ENCODE measurements at regions not wholly inside any gene's neighbourhood (a gene's known extent, or its start where the extent isn't known, plus 50 kb on each side); places are given as distances from the start of the nearest gene placed in this dataset.
A peak's percentile ranks its signal among the peaks of the same experiment; 100 is the strongest.
"Not testable (repeated sequence)": the region's sequence is repeated elsewhere in the genome, so short reads cannot be mapped to it uniquely, and the experiment has no call there.

GRCh38 chr11:8768625-8769333 lies 86.2 kb downstream of the RPL27A start:
- H3K36me3 ChIP-seq (ENCODE audit: control insufficient read depth in 5 of 5, insufficient read depth in 5 of 5, low read length in 5 of 5) = no peaks in the 10 kb centered on the region
- H3K4me1 ChIP-seq (ENCODE audit: control insufficient read depth in 5 of 5, insufficient read depth in 5 of 5, low read length in 5 of 5) = peaks cover 0 to 3% (median 0%) of the 10 kb centered on the region in 5 donors
- H3K27ac ChIP-seq (ENCODE audit: low read depth, low read length) = no peak overlapping the region
- H3K9me3 ChIP-seq (ENCODE audit: control insufficient read depth in 5 of 5, low read length in 5 of 5) = no peaks in the 10 kb centered on the region
- no peak overlapping the region for H3K9ac ChIP-seq (ENCODE audit: low read length in 5 of 5)
- no peak overlapping the region for H3K4me3 ChIP-seq (ENCODE audit: low read depth in 1 of 5, low read length in 5 of 5)
- no peaks in the 10 kb centered on the region for H3K27me3 ChIP-seq (ENCODE audit: control insufficient read depth in 5 of 5, insufficient read depth in 4 of 5, low read length in 5 of 5)

- H3K9ac ChIP-seq (ENCODE audit: low read length in 5 of 5) = no peak overlapping the region
- H3K9me3 ChIP-seq (ENCODE audit: control insufficient read depth in 5 of 5, low read length in 5 of 5) = no peaks in the 10 kb centered on the region
- no peak overlapping the region for H3K4me3 ChIP-seq (ENCODE audit: low read depth in 1 of 5, low read length in 5 of 5)
- H3K4me1 ChIP-seq (ENCODE audit: control insufficient read depth in 5 of 5, insufficient read depth in 5 of 5, low read length in 5 of 5) = peaks cover 0 to 10% (median 3%) of the 10 kb centered on the region in 5 donors
- no peaks in the 10 kb centered on the region for H3K36me3 ChIP-seq (ENCODE audit: control insufficient read depth in 5 of 5, insufficient read depth in 5 of 5, low read length in 5 of 5)
- H3K27ac ChIP-seq (ENCODE audit: low read depth, low read length) = no peak overlapping the region
- H3K27me3 ChIP-seq (ENCODE audit: control insufficient read depth in 5 of 5, insufficient read depth in 4 of 5, low read length in 5 of 5) = no peaks in the 10 kb centered on the region
Observed at GRCh38 chr11:8772571-8773519, 90.3 kb downstream of the RPL27A start.

GRCh38 chr11:8773916-8774539 lies 91.4 kb downstream of the RPL27A start:
- no peak overlapping the region for H3K9ac ChIP-seq (ENCODE audit: low read length in 5 of 5)
- no peaks in the 10 kb centered on the region for H3K27me3 ChIP-seq (ENCODE audit: control insufficient read depth in 5 of 5, insufficient read depth in 4 of 5, low read length in 5 of 5)
- H3K4me1 ChIP-seq (ENCODE audit: control insufficient read depth in 5 of 5, insufficient read depth in 5 of 5, low read length in 5 of 5) = peaks cover 1 to 21% (median 11%) of the 10 kb centered on the region in 5 donors
- H3K9me3 ChIP-seq (ENCODE audit: control insufficient read depth in 5 of 5, low read length in 5 of 5) = no peaks in the 10 kb centered on the region
- H3K36me3 ChIP-seq (ENCODE audit: control insufficient read depth in 5 of 5, insufficient read depth in 5 of 5, low read length in 5 of 5) = no peaks in the 10 kb centered on the region
- no peak overlapping the region for H3K27ac ChIP-seq (ENCODE audit: low read depth, low read length)
- H3K4me3 ChIP-seq (ENCODE audit: low read depth in 1 of 5, low read length in 5 of 5) = no peak overlapping the region

GRCh38 chr11:8774916-8775315 lies 92.3 kb downstream of the RPL27A start:
- H3K9ac ChIP-seq (ENCODE audit: low read length in 5 of 5); H3K27ac ChIP-seq (ENCODE audit: low read depth, low read length); H3K27me3 ChIP-seq (ENCODE audit: control insufficient read depth in 5 of 5, insufficient read depth in 4 of 5, low read length in 5 of 5); H3K4me3 ChIP-seq (ENCODE audit: low read depth in 1 of 5, low read length in 5 of 5); H3K36me3 ChIP-seq (ENCODE audit: control insufficient read depth in 5 of 5, insufficient read depth in 5 of 5, low read length in 5 of 5); H3K9me3 ChIP-seq (ENCODE audit: control insufficient read depth in 5 of 5, low read length in 5 of 5): not testable (repeated sequence)
- peaks cover 1 to 22% (median 13%) of the 10 kb centered on the region in 5 donors for H3K4me1 ChIP-seq (ENCODE audit: control insufficient read depth in 5 of 5, insufficient read depth in 5 of 5, low read length in 5 of 5)

- Histone ChIP-seq H3K4me3 (ENCODE audit: low read depth in 1 of 5, low read length in 5 of 5) (no peak overlapping the region), H3K27me3 (ENCODE audit: control insufficient read depth in 5 of 5, insufficient read depth in 4 of 5, low read length in 5 of 5) (no peaks in the 10 kb centered on the region), H3K9ac (ENCODE audit: low read length in 5 of 5) (no peak overlapping the region), H3K4me1 (ENCODE audit: control insufficient read depth in 5 of 5, insufficient read depth in 5 of 5, low read length in 5 of 5) (peaks cover 1 to 22% (median 13%) of the 10 kb centered on the region in 5 donors), H3K27ac (ENCODE audit: low read depth, low read length) (no peak overlapping the region), H3K9me3 (ENCODE audit: control insufficient read depth in 5 of 5, low read length in 5 of 5) (no peaks in the 10 kb centered on the region), H3K36me3 (ENCODE audit: control insufficient read depth in 5 of 5, insufficient read depth in 5 of 5, low read length in 5 of 5) (peaks cover 0 to 2% (median 0%) of the 10 kb centered on the region in 5 donors)
Observed at GRCh38 chr11:8775332-8775731, 92.7 kb downstream of the RPL27A start.

- no peak overlapping the region for H3K9ac ChIP-seq (ENCODE audit: low read length in 5 of 5)
- H3K4me1 ChIP-seq (ENCODE audit: control insufficient read depth in 5 of 5, insufficient read depth in 5 of 5, low read length in 5 of 5) = peaks cover 1 to 22% (median 13%) of the 10 kb centered on the region in 5 donors
- H3K27ac ChIP-seq (ENCODE audit: low read depth, low read length) = no peak overlapping the region
Observed at GRCh38 chr11:8775734-8776133, 93.1 kb downstream of the RPL27A start.

GRCh38 chr11:8776209-8776608 lies 93.6 kb downstream of the RPL27A start:
- H3K27ac ChIP-seq (ENCODE audit: low read depth, low read length) = no peak overlapping the region
- H3K9me3 ChIP-seq (ENCODE audit: control insufficient read depth in 5 of 5, low read length in 5 of 5) = no peaks in the 10 kb centered on the region
- H3K36me3 ChIP-seq (ENCODE audit: control insufficient read depth in 5 of 5, insufficient read depth in 5 of 5, low read length in 5 of 5) = peaks cover 0 to 2% (median 0%) of the 10 kb centered on the region in 5 donors
- peaks cover 1 to 22% (median 13%) of the 10 kb centered on the region in 5 donors for H3K4me1 ChIP-seq (ENCODE audit: control insufficient read depth in 5 of 5, insufficient read depth in 5 of 5, low read length in 5 of 5)
- no peaks in the 10 kb centered on the region for H3K27me3 ChIP-seq (ENCODE audit: control insufficient read depth in 5 of 5, insufficient read depth in 4 of 5, low read length in 5 of 5)
- H3K4me3 ChIP-seq (ENCODE audit: low read depth in 1 of 5, low read length in 5 of 5) = no peak overlapping the region
- H3K9ac ChIP-seq (ENCODE audit: low read length in 5 of 5) = no peak overlapping the region

More at GRCh38 chr11:8775734-8776133, 93.1 kb downstream of the RPL27A start:
- no peaks in the 10 kb centered on the region for H3K9me3 ChIP-seq (ENCODE audit: control insufficient read depth in 5 of 5, low read length in 5 of 5)
- no peak overlapping the region for H3K4me3 ChIP-seq (ENCODE audit: low read depth in 1 of 5, low read length in 5 of 5)
- H3K36me3 ChIP-seq (ENCODE audit: control insufficient read depth in 5 of 5, insufficient read depth in 5 of 5, low read length in 5 of 5) = peaks cover 0 to 2% (median 0%) of the 10 kb centered on the region in 5 donors
- no peaks in the 10 kb centered on the region for H3K27me3 ChIP-seq (ENCODE audit: control insufficient read depth in 5 of 5, insufficient read depth in 4 of 5, low read length in 5 of 5)

GRCh38 chr11:8777907-8778767 lies 95.5 kb downstream of the RPL27A start:
- Histone ChIP-seq H3K36me3 (ENCODE audit: control insufficient read depth in 5 of 5, insufficient read depth in 5 of 5, low read length in 5 of 5) (peaks cover 0 to 2% (median 0%) of the 10 kb centered on the region in 5 donors), H3K4me1 (ENCODE audit: control insufficient read depth in 5 of 5, insufficient read depth in 5 of 5, low read length in 5 of 5) (peaks cover 1 to 20% (median 13%) of the 10 kb centered on the region in 5 donors), H3K9me3 (ENCODE audit: control insufficient read depth in 5 of 5, low read length in 5 of 5) (no peaks in the 10 kb centered on the region), H3K27ac (ENCODE audit: low read depth, low read length) (peak overlapping the region; percentile 13), H3K9ac (ENCODE audit: low read length in 5 of 5) (no peak overlapping the region), H3K27me3 (ENCODE audit: control insufficient read depth in 5 of 5, insufficient read depth in 4 of 5, low read length in 5 of 5) (no peaks in the 10 kb centered on the region), H3K4me3 (ENCODE audit: low read depth in 1 of 5, low read length in 5 of 5) (peak overlapping the region in 1 of 5 donors; percentile 8)

- no peaks in the 10 kb centered on the region for H3K27me3 ChIP-seq (ENCODE audit: control insufficient read depth in 5 of 5, insufficient read depth in 4 of 5, low read length in 5 of 5)
- H3K4me3 ChIP-seq (ENCODE audit: low read depth in 1 of 5, low read length in 5 of 5) = no peak overlapping the region
- H3K27ac ChIP-seq (ENCODE audit: low read depth, low read length) = peak overlapping the region; percentile 13
- peaks cover 1 to 19% (median 12%) of the 10 kb centered on the region in 5 donors for H3K4me1 ChIP-seq (ENCODE audit: control insufficient read depth in 5 of 5, insufficient read depth in 5 of 5, low read length in 5 of 5)
- peaks cover 0 to 2% (median 0%) of the 10 kb centered on the region in 5 donors for H3K36me3 ChIP-seq (ENCODE audit: control insufficient read depth in 5 of 5, insufficient read depth in 5 of 5, low read length in 5 of 5)
- no peaks in the 10 kb centered on the region for H3K9me3 ChIP-seq (ENCODE audit: control insufficient read depth in 5 of 5, low read length in 5 of 5)
- peak overlapping the region in 1 of 5 donors; percentile 23 for H3K9ac ChIP-seq (ENCODE audit: low read length in 5 of 5)
Observed at GRCh38 chr11:8779107-8779506, 96.5 kb downstream of the RPL27A start.

Measured in subcutaneous abdominal adipose tissue (tissue), 5 donors.